ENCODE measurements at regions not wholly inside any gene's neighbourhood (a gene's known extent, or its start where the extent isn't known, plus 50 kb on each side); places are given as distances from the start of the nearest gene placed in this dataset.
"Not testable (repeated sequence)": the region's sequence is repeated elsewhere in the genome, so short reads cannot be mapped to it uniquely, and the experiment has no call there.

DNA sequence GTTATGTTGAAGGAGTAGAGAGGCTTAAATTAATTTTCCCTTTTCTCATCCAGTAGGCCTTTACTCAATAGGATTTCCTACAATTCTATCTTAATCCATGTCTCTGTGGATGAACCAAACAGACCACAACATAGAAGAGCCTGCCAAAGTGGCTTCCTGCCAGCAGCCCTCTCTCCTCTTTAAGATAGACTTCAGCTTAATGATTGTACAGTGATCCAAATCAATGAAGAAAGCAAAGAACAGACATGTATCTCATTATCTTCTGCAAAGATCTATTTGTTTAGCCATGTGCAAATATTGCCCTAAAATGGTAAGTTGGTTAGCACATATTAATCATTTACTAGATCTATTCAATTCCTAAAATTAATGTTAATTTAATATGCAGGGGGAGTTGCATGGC, 979.6 kb downstream of the LTN1 start:
- not testable (repeated sequence) for TF ChIP-seq EZH2 (IDR thresholded peaks at IDR 0.05; ENCODE audit: insufficient read depth, poor library complexity, severe bottlenecking); EZH2phosphoT487 (IDR thresholded peaks at IDR 0.05; ENCODE audit: insufficient read depth, low read depth)

Data from GM23248 (cell line).